Muscle of leg (tissue), 3 donors: ENCODE measurements at regions not wholly inside any gene's neighbourhood (a gene's known extent, or its start where the extent isn't known, plus 50 kb on each side); places are given as distances from the start of the nearest gene placed in this dataset.

ENCODE experiments used
- DNase-seq: peaks from one replicate; pipeline ENCODE4 v3.0.0; 2013
- H3K27ac ChIP-seq: one replicate; pipeline ENCODE4 v1.5.1; 2013; ENCODE audit warnings: mild to moderate bottlenecking, low read length, control low read depth
- H3K27me3 ChIP-seq: one replicate; pipeline ENCODE4 v1.6.1; 2013; ENCODE audit warnings: low read length; ENCODE audit not compliant: control insufficient read depth, insufficient read depth
- H3K36me3 ChIP-seq: one replicate; pipeline ENCODE4 v1.6.1; 2013; ENCODE audit warnings: low read length; ENCODE audit not compliant: control insufficient read depth, insufficient read depth
- H3K4me1 ChIP-seq: one replicate; pipeline ENCODE4 v1.6.1; 2013; ENCODE audit warnings: low read length; ENCODE audit not compliant: control insufficient read depth, insufficient read depth
- H3K4me3 ChIP-seq: one replicate; pipeline ENCODE4 v1.5.1; 2013; ENCODE audit warnings: low read length, control low read depth
- H3K9me3 ChIP-seq: replicated peaks from 2 replicates; pipeline ENCODE4 v1.6.1; 2013; ENCODE audit warnings: low read depth, low read length; ENCODE audit not compliant: control insufficient read depth
- WGBS: methylation state at CpG from one replicate; pipeline ENCODE4 v1.1.5; 2013; ENCODE audit warnings: missing lambda C conversion rate; ENCODE audit not compliant: insufficient coverage; 5-methylcytosine and 5-hydroxymethylcytosine counted together

DNA sequence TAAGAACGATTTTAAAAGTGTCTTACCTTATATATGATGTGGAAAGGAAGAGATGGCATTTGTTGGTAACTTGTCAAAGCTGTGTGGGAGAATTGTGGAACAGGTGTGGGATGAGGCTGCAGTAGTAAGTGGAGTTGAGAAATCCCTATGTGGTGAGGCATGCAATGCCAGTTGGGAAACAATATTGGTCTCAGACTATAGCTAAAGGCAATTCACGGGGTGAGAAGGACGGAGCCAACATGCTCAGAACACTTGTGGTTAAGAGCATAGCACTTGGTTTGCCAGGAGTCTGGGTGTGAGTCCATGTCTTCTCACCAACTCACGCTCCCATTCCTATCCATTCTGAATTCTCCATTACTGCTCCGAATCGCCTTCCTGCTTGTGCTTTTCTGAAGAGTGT is 615.6 kb upstream of the ADAMTS9 start:
- Histone ChIP-seq H3K4me1 (no peaks in the 10 kb centered on the region), H3K4me3 (no peak overlapping the region), H3K9me3 (no peaks in the 10 kb centered on the region), H3K27ac (no peak overlapping the region), H3K27me3 (no peaks in the 10 kb centered on the region), H3K36me3 (no peaks in the 10 kb centered on the region)
- 90% methylated on average over 5 of the region's 6 CpGs for WGBS
- no peak for DNase-seq

GRCh38 chr3:65291448-65292125 is 603.8 kb upstream of the ADAMTS9 start:
- Histone ChIP-seq H3K27ac (no peak overlapping the region), H3K4me1 (no peaks in the 10 kb centered on the region), H3K4me3 (no peak overlapping the region), H3K9me3 (no peaks in the 10 kb centered on the region), H3K27me3 (no peaks in the 10 kb centered on the region), H3K36me3 (no peaks in the 10 kb centered on the region)
- no CpG with 5 or more reads among the region's 4 CpGs for WGBS
- no peak for DNase-seq

DNA sequence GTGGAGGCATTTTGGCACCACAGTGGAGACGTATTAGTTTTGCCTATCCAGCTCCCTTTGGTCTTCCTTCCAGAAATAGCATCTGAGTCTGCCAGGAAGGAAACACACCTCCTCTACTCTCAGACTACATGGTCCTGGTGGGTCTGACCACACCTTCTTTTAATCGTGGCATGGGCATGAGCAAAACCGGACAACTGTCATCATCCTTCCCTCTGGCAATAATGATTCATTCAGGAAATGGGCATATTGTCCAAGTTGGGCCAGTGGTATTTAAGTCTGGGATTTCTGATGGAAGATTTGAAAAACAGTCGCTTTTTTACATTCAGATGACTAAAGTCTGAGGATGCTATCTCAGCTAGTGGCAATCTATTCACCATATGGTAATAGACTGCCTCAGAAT is 601.0 kb upstream of the ADAMTS9 start:
- Histone ChIP-seq H3K27ac (no peak overlapping the region), H3K36me3 (no peaks in the 10 kb centered on the region), H3K27me3 (no peaks in the 10 kb centered on the region), H3K4me1 (peaks cover 2% of the 10 kb centered on the region), H3K9me3 (no peaks in the 10 kb centered on the region), H3K4me3 (no peak overlapping the region)
- 85% methylated on average over 2 of the region's 4 CpGs for WGBS
- no peak for DNase-seq

DNA sequence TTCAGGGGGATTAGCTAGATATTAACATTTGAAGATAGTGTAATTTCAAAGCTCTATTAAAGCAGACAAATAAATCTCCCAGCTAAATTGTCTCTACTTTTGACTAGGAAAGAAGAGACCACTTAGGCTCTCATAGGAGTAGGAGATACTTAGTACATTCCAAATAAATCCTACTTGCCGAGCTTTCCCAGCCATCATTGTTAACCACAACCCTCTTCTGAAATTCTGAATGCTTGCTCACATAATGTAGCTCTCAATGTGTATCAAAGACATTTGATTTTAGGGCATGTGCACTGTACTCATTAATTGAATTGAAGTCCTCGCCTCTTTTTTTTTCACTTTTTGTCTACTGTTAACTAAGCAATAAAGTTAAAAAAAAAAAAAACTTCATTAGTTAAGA is 598.2 kb upstream of the ADAMTS9 start:
- H3K9me3 ChIP-seq = no peaks in the 10 kb centered on the region
- H3K27ac ChIP-seq = no peak overlapping the region
- H3K4me3 ChIP-seq = no peak overlapping the region
- H3K36me3 ChIP-seq = no peaks in the 10 kb centered on the region
- peaks cover 2% of the 10 kb centered on the region for H3K4me1 ChIP-seq
- WGBS = no CpG with 5 or more reads among the region's 2 CpGs
- DNase-seq = no peak
- no peaks in the 10 kb centered on the region for H3K27me3 ChIP-seq

DNA sequence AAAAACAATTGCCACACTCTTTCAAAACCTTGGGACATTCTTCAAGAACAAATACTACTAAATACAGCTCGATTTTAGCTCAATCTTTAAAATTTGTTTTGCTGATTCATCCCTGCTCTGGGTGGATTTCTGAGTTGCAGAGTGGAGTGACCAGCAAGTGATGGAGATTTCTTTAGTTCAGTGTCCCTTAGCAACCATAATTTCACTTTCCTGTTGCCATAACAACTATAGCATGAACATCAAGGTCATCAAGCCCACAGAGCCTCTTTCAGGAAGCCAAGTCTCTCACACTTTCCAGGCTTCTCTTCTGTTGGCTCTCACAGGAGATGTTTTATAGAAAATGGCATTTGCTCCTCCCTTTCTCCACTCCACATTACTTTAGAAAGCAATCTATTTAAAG is 597.2 kb upstream of the ADAMTS9 start:
- Histone ChIP-seq H3K36me3 (no peaks in the 10 kb centered on the region), H3K27me3 (no peaks in the 10 kb centered on the region), H3K27ac (no peak overlapping the region), H3K4me1 (peaks cover 2% of the 10 kb centered on the region), H3K4me3 (no peak overlapping the region), H3K9me3 (no peaks in the 10 kb centered on the region)
- peak; percentile 64 for DNase-seq
- no CpG with 5 or more reads among the region's 1 CpG for WGBS

DNA sequence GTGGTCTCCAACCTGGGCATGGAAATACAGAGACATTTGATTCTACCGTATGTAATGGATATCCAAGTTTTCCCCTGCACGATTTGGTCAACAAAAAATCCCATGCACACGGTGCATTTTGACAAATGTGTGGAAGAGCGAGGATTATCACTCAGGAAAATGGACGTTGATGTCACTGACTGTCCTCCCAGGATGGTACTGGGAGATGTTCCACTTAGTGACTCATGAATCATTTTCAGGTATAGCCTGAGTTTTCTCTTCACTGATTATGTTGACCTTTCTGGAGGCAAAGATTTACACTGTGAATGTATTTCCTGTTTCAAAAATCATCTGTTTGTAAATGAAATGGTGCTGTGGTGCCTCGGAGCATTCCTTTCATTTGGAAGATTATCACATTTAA is 596.7 kb upstream of the ADAMTS9 start:
- DNase-seq = no peak
- Histone ChIP-seq H3K36me3 (no peaks in the 10 kb centered on the region), H3K4me3 (no peak overlapping the region), H3K9me3 (no peaks in the 10 kb centered on the region), H3K27me3 (no peaks in the 10 kb centered on the region), H3K4me1 (peaks cover 2% of the 10 kb centered on the region), H3K27ac (no peak overlapping the region)
- WGBS = 84% methylated on average over 5 of the region's 6 CpGs

DNA sequence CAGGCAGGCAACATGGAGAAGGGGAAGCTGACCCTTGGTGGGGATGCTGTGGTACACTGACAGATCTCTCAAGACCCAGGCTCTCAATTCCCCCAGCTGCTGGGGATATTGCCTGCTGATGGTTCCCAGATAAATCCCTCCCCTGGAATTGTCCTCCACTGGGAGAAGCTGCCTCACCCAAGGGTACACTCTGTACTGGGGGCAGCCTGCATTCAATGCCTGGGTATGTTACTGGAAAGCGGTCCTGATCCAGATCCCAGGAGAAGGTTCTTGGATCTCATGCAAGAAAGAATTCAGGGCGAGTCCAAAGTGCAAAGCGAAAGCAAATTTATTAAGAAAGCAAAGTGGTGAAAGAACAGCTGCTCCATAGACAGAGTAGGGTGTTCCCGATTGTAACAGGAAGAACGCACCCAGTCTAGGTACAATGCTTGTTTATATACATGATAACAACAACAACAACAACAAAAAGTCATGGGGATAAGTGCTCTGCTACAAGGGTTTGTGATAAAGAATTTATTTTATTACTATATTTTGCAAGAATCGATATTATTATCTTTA is 591.5 kb upstream of the ADAMTS9 start:
- 80% methylated on average over 1 of the region's 6 CpGs for WGBS
- no peaks in the 10 kb centered on the region for H3K36me3 ChIP-seq
- no peaks in the 10 kb centered on the region for H3K9me3 ChIP-seq
- H3K27me3 ChIP-seq = no peaks in the 10 kb centered on the region
- no peak overlapping the region for H3K4me3 ChIP-seq
- H3K27ac ChIP-seq = no peak overlapping the region
- DNase-seq = peak; percentile 28
- no peaks in the 10 kb centered on the region for H3K4me1 ChIP-seq

GRCh38 chr3:65277798-65278197 is 590.0 kb upstream of the ADAMTS9 start:
- Histone ChIP-seq H3K4me3 (no peak overlapping the region), H3K9me3 (no peaks in the 10 kb centered on the region), H3K36me3 (no peaks in the 10 kb centered on the region), H3K4me1 (no peaks in the 10 kb centered on the region), H3K27me3 (no peaks in the 10 kb centered on the region), H3K27ac (no peak overlapping the region)
- no peak for DNase-seq
- no CpG with 5 or more reads among the region's 2 CpGs for WGBS

GRCh38 chr3:65276551-65276950 is 588.8 kb upstream of the ADAMTS9 start:
- no peak overlapping the region for H3K4me3 ChIP-seq
- H3K9me3 ChIP-seq = no peaks in the 10 kb centered on the region
- no peaks in the 10 kb centered on the region for H3K36me3 ChIP-seq
- H3K27me3 ChIP-seq = no peaks in the 10 kb centered on the region
- DNase-seq = no peak
- WGBS = no CpG with 5 or more reads among the region's 4 CpGs
- no peaks in the 10 kb centered on the region for H3K4me1 ChIP-seq
- H3K27ac ChIP-seq = no peak overlapping the region

DNA sequence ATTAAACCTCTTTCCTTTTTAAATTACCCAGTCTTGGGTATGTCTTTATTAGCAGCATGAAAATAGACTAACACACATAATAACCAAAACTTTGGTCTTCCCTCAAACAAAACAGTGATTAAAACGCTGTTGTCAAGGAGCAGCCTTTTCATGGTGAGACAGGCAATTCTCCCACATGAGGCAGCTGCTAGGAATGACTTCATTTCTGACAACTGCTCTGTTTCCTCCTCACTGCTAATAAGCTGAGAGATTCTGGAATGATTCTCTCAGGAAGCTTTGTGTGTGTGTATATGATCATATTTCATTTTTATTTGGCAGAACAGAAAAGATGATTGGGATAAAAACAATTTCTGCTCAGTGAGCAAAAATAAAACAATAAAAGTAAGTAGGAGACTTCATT is 580.6 kb upstream of the ADAMTS9 start:
- no peak overlapping the region for H3K4me3 ChIP-seq
- DNase-seq = peak; percentile 91
- no peaks in the 10 kb centered on the region for H3K27me3 ChIP-seq
- H3K9me3 ChIP-seq = no peaks in the 10 kb centered on the region
- peak overlapping the region; percentile 85 for H3K27ac ChIP-seq
- whole genome bisulfite sequencing = no CpG with 5 or more reads among the region's 1 CpG
- H3K36me3 ChIP-seq = no peaks in the 10 kb centered on the region
- H3K4me1 ChIP-seq = peaks cover 11% of the 10 kb centered on the region
